ENCODE measurements at regions not wholly inside any gene's neighbourhood (a gene's known extent, or its start where the extent isn't known, plus 50 kb on each side); places are given as distances from the start of the nearest gene placed in this dataset.
A peak's percentile ranks its signal among the peaks of the same experiment; 100 is the strongest.

DNA sequence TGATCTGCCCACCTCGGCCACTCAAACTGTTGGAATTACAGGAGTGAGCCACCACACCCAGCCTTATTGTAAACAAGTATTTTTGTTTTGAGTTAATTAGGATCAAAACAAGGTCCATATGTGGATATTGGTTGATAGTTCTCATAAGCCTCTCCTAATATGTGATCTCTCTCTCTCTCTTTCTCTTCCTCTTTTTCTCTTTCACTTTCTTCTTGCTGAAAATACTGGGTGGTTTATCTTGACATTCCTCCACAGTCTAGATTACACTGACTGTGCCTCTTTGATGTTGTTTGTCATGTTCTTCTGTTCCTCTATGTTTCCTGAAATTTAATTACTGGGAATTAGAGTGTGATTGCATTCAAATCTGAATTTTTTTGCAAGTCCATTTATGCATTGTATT lies 547.5 kb upstream of the NRXN1 start:
- DNase-seq, result no peak

DNA sequence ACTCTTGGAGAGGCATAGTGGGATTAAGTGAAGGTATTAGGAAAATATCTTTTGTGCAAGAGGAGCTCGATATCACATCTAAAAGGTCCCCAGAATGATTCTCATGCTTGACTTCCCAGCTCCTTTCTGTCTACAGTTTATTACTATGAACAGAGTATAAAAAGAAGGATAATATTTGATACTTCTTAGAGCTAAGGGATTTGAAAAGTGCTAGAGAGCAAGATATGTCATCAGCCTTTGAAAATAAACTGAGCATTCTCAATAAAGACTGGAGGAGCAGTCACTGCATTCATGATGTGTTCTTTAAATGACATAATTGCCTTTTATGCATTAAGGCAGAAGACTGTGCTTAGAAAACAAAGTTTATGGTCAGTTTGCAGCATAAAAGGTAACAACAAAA lies 543.2 kb upstream of the NRXN1 start:
- no peak for DNase-seq

DNA sequence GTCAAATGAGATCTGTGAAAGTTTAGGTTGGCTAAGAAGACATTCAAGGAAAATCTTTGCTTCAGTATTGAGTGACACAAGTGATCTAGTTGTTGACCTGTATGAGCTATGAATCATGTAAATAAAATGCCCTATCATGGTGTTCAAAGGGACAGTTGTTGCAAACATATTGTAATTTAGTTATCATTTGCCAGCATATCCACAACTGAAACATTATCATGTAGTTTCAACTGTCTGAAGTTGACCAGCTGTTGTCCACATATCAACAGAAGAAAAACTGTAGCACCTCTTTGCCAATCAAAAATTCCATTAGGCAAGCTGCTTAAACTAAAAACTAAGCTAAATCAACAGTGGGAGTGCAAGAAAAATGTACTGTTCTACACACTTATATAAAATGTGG lies 527.1 kb upstream of the NRXN1 start:
- no peak for DNase-seq

DNA sequence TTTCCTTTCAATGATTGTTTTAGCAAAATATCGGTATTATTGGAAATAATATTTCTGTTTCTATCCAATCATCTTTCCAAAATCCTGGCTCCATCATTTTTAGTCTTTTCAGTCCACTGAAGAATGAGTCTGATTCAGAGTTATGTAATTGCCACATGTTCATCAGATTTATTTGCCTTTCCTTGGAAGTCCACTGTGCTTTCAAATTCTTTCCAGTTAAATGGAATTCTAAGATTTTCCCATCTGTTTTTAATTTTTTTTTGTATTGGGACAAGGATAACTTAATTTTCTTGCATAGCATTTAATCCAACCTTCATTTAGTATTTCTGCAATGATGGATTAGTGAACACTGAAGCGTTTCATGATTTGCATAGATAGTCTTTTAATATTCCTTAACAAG lies 521.5 kb upstream of the NRXN1 start:
- no peak for DNase-seq

DNA sequence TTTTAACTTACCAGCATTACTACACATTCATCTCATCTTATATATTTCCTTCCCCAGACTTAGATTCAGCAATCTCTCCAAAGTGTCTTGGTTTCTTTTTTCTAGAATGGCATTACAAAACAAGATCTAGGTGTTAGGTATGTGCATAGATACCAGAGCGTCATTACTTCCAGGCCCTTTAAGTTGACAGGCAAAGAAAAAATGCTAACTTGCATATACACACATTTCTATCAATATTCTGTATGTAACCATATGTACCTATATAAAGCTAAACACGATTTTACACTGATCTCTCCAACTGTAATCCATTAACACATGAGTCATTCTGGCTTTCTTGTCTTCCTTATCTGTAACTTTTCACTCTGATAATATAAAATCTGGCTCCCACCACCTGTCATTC lies 503.8 kb upstream of the NRXN1 start:
- DNase-seq, result no peak

DNA sequence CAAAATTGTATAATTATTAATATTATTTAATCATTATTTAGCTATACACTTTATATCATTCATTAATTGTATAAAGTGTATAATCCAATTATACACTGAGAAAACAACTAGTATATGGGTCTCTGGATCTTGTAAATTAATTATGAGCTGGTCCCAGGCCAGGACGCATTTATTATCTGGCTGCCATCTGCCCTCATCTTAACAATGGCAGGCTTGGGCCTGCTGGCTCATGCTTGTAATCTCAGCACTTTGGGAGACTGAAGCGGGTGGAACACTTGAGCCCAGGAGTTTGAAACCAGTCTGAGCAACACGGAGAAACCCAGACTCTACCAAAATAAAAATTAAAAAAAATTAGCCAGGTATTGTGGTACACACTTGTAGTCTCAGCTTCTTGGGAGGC lies 502.2 kb upstream of the NRXN1 start:
- DNase-seq, result no peak

DNA sequence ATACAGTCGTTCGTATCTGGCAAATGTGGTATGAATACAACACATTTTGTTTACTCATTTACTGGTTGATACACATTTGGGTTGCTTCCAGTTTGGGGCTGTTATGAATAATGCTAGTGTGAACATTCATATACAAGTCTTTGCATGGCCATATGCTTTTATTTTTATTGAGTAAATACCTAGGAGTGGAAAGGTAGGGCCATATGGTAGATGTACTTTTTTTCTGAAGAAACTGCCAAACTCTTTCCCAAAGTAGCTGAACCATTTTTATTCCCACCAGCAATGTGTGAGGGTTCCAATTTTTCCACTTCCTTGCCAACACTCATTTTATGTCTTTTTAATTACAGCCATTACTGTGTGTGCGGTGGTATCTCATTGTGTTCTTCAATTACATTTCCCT lies 496.2 kb upstream of the NRXN1 start:
- no peak for DNase-seq

DNA sequence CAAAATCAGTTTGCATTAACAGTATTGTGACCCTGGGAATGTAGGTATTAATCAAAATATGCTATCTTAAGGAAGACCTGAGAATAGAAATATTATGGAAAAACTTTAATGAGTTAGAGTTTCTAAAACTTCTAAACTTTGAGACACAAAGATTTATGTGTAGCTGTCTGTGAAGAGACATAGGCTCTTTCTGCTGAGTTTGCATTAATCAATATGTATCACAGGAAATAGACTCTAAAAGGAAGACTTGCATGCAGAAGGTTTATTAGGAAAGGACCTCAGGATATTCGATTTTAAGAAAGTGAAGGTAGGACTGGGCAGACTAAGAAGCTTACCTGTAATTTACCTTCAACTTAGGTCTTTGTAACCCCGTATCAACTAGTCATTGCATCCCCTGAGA lies 494.8 kb upstream of the NRXN1 start:
- DNase-seq, result no peak

DNA sequence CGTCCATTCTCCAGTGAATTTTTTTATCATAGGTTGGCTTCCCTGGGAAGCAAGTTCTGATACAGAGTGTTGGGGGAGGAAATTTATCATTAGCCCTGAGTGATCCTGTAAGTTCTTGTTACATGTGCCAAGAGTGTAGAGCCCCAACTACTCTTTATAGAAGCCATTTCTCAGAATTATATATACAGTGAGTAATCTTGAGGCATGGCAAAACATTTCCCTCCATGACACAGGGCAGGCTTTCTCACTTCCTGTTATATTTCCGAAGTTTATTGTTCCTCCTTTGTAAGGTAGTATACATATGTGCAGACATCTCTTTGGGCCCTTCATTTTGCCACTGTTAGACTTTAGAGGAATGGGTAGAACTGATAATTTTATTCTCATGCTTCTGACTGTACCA lies 484.7 kb upstream of the NRXN1 start:
- DNase-seq, result no peak

DNA sequence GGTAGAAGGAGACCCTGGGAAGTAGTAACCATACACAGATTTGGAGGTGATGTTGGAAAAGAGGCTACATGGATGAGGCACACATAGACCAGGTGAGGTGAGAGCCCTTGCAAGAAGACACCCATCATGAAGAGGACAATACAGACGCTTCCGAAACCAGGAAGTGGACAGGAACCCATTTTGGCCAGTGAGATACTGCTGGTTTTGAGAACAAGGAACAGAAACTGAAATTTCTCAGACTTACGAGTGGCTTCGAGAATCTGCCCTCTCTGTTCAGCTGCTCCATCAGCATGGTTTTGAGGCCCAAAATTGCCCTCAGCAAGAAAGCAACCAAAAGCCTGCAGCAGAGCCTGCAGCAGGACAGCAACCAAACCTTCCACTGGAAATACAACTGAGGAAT lies 479.1 kb upstream of the NRXN1 start:
- peak; percentile 9 to 18 for DNase-seq

DNA sequence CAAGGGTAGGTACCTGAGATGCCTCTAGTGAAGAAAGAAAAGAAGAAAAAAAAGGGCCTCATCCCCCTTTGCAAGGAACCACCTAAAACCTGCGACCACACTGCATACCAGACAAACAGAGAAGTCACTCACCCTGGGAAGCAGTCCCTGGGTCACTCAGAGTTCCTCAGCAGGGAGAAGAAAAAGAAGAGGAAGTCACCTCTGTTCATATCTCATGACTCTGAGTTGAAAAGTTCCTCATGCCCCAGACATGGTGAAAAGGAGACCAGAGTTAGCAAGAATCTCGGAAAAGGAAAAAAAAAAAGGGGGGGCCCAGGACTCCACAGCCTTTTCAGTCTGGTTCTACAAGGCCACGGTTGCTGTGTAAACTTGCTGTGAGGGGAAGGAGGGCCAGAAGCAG lies 478.4 kb upstream of the NRXN1 start:
- peak; percentile 20 to 48 for DNase-seq

DNA sequence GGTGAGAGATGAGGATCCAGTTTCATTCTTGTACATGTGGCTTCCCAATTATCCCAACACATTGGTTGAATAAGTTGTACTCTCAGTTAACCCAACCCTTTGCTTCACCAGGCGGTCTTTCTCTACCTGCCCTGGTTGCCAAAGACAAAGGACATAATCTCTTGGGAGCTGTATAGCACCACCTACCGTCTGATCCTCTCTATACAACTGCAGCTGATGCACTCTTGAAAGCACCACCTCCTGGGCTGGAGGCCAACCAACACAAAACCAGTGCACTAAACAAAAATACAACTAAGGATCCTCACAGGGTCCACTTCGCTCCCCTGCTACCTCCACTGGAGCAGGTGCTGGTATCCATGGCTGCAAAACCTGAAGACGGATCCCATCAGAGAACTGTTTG lies 473.6 kb upstream of the NRXN1 start:
- no peak for DNase-seq

DNA sequence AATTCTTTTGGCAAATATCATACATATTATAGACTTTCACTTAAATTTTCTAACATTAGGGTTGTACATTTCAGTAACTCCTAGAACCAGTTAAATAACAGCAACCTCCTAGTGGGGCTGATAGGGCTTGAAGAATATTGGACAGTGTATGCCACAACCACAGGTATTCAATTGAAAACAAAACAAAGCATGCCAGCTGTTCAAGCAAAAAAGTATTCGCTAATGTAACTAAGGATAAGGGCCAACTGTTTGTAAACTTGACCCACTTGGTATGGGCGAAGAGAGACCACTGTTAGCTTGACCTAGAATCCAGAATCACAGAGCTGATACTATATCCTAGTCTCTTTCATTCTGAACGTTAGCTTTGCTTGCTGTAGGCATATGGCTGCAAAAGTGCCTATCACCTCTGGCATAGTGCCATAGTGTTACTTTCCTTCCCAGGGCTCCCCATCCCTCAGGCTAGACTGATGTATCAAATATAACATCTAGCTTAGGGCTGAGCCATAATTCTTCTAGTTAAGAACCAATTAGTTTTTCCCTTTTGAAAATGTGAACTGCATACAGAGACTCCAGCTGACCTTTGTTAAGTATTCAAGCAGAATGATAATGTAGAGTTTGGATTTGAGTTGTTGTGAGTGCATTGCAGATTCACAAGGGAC lies 458.8 kb upstream of the NRXN1 start:
- no peak for DNase-seq

DNA sequence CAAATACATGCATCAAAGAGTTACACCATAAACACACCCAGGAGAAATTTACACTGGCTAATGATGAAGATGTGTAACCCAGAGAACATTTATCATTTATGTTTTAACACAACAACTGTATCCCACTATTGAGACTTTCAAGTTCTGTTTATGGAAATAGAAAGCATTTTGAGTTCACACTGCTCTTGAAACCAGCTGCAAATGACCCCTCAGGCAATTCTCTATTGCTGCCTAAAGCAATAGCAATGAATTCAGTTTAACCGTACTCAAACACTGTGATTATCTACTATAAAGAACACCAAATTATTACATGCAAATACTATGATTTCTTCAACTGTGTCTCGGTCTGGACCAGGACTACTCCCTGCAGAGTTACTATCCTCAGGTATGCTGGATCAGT lies 452.7 kb upstream of the NRXN1 start:
- DNase-seq, result no peak

DNA sequence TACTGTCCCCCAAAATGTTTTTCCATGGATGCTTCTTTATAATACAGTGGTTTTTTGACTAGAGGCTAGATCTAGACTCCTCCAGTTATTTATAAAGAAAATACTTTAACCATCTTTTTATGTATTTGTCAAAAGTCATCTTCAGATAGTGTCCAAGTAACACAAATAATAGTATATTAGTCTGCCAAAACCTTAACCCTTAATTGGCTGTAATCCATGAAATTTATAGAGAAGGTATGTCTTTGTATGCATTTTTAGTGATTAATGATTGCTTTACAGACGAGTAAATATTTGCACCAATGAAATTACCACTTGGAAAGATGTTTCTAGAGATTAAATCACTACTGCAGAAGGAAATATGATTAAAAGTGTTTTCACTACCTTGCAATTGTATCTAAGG lies 451.8 kb upstream of the NRXN1 start:
- no peak for DNase-seq

DNA sequence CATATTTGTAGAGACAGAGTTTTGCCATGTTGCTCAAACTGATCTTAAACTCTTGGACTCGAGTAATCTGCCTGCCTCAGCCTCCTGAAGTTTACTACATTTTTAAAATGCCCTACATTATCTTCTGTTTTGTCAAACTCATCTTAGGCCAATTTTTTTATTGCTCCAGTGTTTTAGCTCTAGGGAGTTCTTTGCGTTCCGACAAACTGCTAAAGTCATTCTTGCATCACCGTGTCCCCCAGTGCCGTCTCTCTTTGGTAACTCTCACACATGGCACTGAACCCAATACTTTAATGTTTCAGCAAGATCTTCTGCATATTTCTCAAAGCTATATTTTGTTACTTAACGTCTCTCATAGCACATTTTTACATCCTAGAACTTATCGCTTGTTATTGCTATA lies 440.9 kb upstream of the NRXN1 start:
- no peak for DNase-seq

DNA sequence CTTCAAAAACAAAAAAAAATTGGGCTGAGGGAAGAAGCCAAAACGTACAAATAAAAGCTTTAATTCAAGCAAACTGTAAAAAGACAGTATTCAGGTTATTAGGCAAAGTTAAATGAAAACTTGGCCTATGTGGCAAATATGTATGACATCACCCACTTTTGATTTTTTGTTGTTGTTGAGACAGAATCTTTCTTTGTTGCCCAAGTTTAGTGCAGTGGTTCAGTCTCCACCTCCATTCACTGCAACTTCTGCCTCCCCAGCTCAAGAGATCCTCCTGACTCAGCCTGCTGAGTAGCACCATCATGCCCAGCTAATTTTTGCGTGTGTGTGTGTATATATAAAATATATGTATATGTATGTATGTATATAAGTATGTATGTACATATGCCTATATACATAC lies 440.4 kb upstream of the NRXN1 start:
- no peak for DNase-seq

DNA sequence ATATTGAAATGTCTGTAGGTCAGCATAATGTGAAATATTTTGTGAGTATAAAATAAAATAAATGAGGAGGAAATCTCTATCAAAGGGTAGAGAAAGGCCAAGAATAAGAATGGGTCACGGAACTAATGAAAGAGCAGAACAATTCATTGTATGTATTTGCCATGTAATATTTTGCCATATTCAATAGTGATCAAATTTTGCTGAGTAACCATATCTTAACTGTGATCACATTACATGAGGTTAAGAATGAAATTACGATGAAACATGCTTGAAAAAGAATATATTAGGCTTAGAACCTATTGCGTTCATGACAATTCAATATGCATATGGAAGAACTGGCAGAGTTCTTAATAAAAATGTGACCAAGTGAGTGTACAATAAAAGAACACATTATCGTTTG lies 437.2 kb upstream of the NRXN1 start:
- no peak for DNase-seq

DNA sequence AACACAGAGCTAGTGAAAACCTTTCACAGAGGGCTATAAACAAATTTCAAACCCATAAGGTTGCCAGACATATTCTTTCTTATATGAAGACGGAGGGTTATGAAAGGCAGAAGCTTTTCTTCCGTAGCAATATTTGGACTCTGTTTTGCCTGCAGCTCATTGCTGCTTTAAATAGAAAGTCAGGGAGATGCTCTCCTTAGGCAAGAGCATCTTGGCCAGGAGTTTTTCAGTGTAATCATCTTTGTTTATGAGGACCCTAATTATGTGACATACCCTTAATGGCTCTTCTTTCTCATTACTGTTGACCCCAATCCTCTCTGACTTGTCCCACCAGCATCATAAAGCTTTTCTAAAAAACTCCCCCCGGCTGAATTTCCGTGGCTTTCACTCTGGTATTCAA lies 433.4 kb upstream of the NRXN1 start:
- DNase-seq, result no peak

DNA sequence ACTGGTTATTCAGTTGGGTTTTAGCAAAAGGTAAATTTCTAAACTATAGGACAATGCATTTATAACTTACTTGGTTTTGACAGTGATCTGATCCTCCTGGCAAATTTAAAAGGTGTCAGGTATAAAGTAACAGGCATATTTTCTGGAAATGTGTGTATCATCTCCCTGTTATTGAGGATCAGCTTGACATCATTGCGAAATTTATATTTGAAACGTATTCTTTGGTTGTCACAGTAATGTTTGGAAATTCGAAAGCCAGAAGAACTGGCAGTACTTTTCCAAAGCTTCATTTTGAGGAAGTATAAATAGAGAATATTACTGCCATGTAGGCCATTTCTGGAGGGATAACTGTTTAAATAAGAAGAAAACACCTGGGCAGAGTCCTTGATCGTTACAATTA lies 422.2 kb upstream of the NRXN1 start:
- no peak for DNase-seq

DNA sequence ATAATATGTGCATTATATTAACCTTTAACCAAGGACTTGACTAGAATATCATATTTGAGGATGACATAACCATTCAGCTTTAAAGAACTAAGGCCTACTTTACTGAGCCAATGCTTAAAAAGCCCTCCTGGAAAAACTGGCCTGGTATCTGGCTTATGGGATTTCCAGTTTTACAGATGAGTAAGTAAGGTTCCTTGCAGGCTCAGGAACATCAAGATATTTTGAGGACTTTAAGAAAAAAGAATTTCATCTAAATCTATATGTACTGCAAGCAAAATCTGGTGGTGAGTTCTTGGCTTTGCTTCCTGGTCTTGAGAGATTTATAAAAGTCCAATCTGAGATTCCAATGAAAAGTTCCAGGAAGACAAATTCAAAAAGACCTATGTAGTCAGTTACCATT lies 417.0 kb upstream of the NRXN1 start:
- no peak for DNase-seq

DNA sequence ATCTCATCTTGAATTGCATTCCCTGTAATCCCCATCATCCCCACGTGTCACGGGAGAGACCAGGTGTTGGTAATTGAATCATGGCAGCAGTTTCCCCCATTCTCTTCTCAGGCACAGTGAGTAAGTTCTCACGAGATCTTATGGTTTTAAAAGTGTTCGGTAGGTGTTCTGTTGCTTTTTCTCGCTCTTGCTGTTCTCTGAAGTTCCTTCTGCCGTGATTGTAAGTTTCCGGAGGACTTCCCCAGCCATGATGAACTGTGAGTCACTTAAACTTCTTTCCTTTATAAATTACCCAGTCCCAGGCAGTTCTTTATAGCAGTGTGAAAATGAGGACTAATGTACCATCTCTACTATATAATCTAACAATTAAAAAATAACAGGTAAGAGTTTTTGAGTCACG lies 409.9 kb upstream of the NRXN1 start:
- no peak for DNase-seq

DNA sequence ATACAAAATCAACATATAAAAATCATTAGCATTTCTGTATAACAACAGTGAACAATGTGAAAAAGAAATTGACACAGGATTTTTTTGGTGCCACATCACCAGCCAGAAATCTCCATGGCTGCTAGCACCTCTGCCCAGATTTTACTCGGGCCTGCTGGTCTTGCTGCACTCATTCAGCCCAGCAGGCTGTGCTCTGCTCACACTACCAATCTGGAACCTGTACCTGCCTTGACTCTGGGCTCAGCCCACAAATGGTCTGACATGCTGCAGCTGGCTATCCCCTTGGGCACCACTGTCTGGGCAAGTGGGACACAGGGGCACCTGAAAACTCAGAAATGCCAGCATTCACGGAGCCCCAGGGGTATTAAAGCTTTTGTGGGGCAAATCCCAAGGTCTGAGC lies 392.5 kb upstream of the NRXN1 start:
- DNase-seq, result no peak

DNA sequence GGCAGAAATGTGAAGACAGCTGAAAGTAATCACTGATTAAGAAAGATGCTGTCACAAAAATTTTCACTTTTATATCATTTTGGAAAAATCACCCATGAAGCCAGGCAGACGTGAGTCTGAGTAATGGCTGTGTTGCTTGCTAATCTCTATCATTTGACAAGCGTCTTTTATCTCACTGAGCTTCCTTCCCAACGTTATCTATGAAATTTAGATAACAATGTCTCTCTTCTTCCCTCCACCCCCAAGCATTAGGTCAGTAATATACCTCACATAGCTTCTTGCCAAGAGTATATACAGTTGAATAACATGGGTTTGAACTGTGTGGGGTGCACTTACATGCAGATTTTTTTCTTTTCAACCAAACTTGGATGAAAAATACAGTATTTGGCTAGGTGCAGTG lies 388.6 kb upstream of the NRXN1 start:
- DNase-seq, result no peak

DNA sequence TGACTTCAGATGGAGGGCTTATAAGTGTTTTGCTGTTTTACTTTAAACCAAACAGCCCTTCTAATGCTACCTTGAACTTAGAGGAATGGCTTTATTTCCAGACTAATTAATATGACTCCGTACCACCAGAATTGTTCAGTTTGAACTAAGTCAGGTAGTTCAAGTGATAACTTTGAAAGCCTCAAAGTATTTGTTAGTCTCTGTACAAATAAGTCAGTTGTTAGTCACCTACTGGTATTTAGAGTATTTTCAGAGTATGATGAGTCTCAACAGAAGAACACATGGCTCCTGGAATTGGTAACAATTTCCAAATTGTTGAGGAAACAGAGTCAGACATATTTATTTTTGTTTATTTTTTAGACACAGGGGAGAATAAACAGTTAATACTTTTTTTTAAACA lies 381.8 kb upstream of the NRXN1 start:
- DNase-seq, result no peak

DNA sequence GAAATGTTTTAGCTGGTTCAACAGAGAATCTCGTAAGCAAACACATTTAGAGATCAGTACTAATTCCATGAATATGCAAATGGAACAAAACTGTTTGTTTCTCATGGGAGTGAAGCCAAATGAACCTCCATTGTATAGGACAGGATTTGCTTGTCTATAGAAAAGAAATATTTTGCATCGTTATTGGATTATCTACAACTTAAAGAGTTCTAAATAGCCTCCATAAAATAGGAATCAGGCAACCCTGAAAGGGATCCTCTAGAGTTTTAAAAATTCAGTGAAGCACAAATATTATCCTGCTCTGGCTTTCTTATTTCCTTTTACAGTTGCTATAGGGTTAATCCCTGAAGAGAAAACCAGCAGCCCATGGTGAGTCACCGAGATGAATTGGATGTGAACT lies 378.4 kb upstream of the NRXN1 start:
- no peak for DNase-seq

Measured in inflammatory macrophage (primary cell).